Dendritic cell treated with granulocyte-macrophage colony-stimulating factor and Interleukin-4, amounts not matched to agents 40 ng/mL and 50 ng/mL, for 4 days (primary cell): ENCODE measurements at regions not wholly inside any gene's neighbourhood (a gene's known extent, or its start where the extent isn't known, plus 50 kb on each side); places are given as distances from the start of the nearest gene placed in this dataset.

ENCODE experiments used
- H3K27ac Mint-ChIP-seq: one replicate; pipeline ENCODE4 v1.8.0; 2022; ENCODE audit warnings: mild to moderate bottlenecking, mixed read lengths
- H3K27me3 Mint-ChIP-seq: one replicate; pipeline ENCODE4 v1.8.0; 2022; ENCODE audit warnings: mild to moderate bottlenecking, mixed read lengths
- H3K36me3 Mint-ChIP-seq: one replicate; pipeline ENCODE4 v1.8.0; 2022; ENCODE audit warnings: low read depth, mixed read lengths
- H3K4me1 Mint-ChIP-seq: one replicate; pipeline ENCODE4 v1.8.0; 2022; ENCODE audit warnings: low read depth, mixed read lengths
- H3K4me3 Mint-ChIP-seq: one replicate; pipeline ENCODE4 v1.8.0; 2022; ENCODE audit warnings: mild to moderate bottlenecking, moderate library complexity, mixed read lengths
- H3K9me3 Mint-ChIP-seq: one replicate; pipeline ENCODE4 v1.8.0; 2022; ENCODE audit warnings: mixed read lengths
- intact Hi-C: fragments of 100-400 bp; cut with micrococcal nuclease; formaldehyde crosslinking; loops from one replicate; pipeline ENCODE4 v1.15.0; 2022

GRCh38 chr7:106793015-106793975 is 71.8 kb upstream of the PIK3CG start:
- peaks cover 6% of the 10 kb centered on the region for H3K27me3 Mint-ChIP-seq
- no peaks in the 10 kb centered on the region for H3K36me3 Mint-ChIP-seq
- H3K4me1 Mint-ChIP-seq: no peaks in the 10 kb centered on the region
- H3K4me3 Mint-ChIP-seq: no peak overlapping the region
- H3K9me3 Mint-ChIP-seq: peaks cover 10% of the 10 kb centered on the region
- intact Hi-C loops: loop anchor here (5.0 kb wide), 2 partner anchors 154 to 359 kb away; no protein-coding TSS in a partner anchor
- H3K27ac Mint-ChIP-seq: no peak overlapping the region

- no peak overlapping the region for H3K4me3 Mint-ChIP-seq
- H3K27ac Mint-ChIP-seq: no peak overlapping the region
- H3K27me3 Mint-ChIP-seq: peaks cover 6% of the 10 kb centered on the region
- H3K36me3 Mint-ChIP-seq: no peaks in the 10 kb centered on the region
- peaks cover 10% of the 10 kb centered on the region for H3K9me3 Mint-ChIP-seq
- no peaks in the 10 kb centered on the region for H3K4me1 Mint-ChIP-seq
- intact Hi-C loops: loop anchor here (5.0 kb wide), 2 partner anchors 153 to 358 kb away; no protein-coding TSS in a partner anchor
Measured at GRCh38 chr7:106794276-106795083, 70.6 kb upstream of the PIK3CG start.

GRCh38 chr7:106795084-106795876 is 69.8 kb upstream of the PIK3CG start:
- Mint-ChIP-seq H3K4me3 (no peak overlapping the region), H3K9me3 (peaks cover 2% of the 10 kb centered on the region), H3K4me1 (no peaks in the 10 kb centered on the region), H3K27ac (no peak overlapping the region), H3K36me3 (no peaks in the 10 kb centered on the region), H3K27me3 (peaks cover 6% of the 10 kb centered on the region)
- intact Hi-C loops: no loop called here

GRCh38 chr7:106795877-106796231 is 69.2 kb upstream of the PIK3CG start:
- Mint-ChIP-seq H3K4me1 (no peaks in the 10 kb centered on the region), H3K9me3 (no peaks in the 10 kb centered on the region), H3K4me3 (no peak overlapping the region), H3K27ac (no peak overlapping the region), H3K36me3 (no peaks in the 10 kb centered on the region), H3K27me3 (peaks cover 6% of the 10 kb centered on the region)
- intact Hi-C loops: no loop called here

- Mint-ChIP-seq H3K4me1 (no peaks in the 10 kb centered on the region), H3K36me3 (no peaks in the 10 kb centered on the region), H3K4me3 (no peak overlapping the region), H3K27ac (no peak overlapping the region), H3K27me3 (peaks cover 3% of the 10 kb centered on the region), H3K9me3 (no peaks in the 10 kb centered on the region)
- intact Hi-C loops: no loop called here
Measured at GRCh38 chr7:106797937-106798336, 67.1 kb upstream of the PIK3CG start.

GRCh38 chr7:106802589-106802988 is 62.5 kb upstream of the PIK3CG start:
- no peaks in the 10 kb centered on the region for H3K9me3 Mint-ChIP-seq
- peaks cover 10% of the 10 kb centered on the region for H3K4me1 Mint-ChIP-seq
- peaks cover 1% of the 10 kb centered on the region for H3K27me3 Mint-ChIP-seq
- H3K4me3 Mint-ChIP-seq: no peak overlapping the region
- intact Hi-C loops: no loop called here
- H3K36me3 Mint-ChIP-seq: no peaks in the 10 kb centered on the region
- no peak overlapping the region for H3K27ac Mint-ChIP-seq

GRCh38 chr7:106806556-106806955 is 58.5 kb upstream of the PIK3CG start:
- H3K9me3 Mint-ChIP-seq: no peaks in the 10 kb centered on the region
- H3K4me3 Mint-ChIP-seq: no peak overlapping the region
- H3K36me3 Mint-ChIP-seq: no peaks in the 10 kb centered on the region
- peaks cover 14% of the 10 kb centered on the region for H3K4me1 Mint-ChIP-seq
- H3K27ac Mint-ChIP-seq: no peak overlapping the region
- peaks cover 1% of the 10 kb centered on the region for H3K27me3 Mint-ChIP-seq
- intact Hi-C loops: no loop called here

- H3K4me1 Mint-ChIP-seq: peaks cover 22% of the 10 kb centered on the region
- H3K27me3 Mint-ChIP-seq: no peaks in the 10 kb centered on the region
- no peaks in the 10 kb centered on the region for H3K36me3 Mint-ChIP-seq
- no peak overlapping the region for H3K4me3 Mint-ChIP-seq
- intact Hi-C loops: no loop called here
- H3K27ac Mint-ChIP-seq: no peak overlapping the region
- H3K9me3 Mint-ChIP-seq: no peaks in the 10 kb centered on the region
Measured at GRCh38 chr7:106807474-106807873, 57.6 kb upstream of the PIK3CG start.

- Mint-ChIP-seq H3K9me3 (no peaks in the 10 kb centered on the region), H3K27me3 (peaks cover 2% of the 10 kb centered on the region), H3K27ac (no peak overlapping the region), H3K4me1 (peaks cover 22% of the 10 kb centered on the region), H3K36me3 (no peaks in the 10 kb centered on the region), H3K4me3 (no peak overlapping the region)
- intact Hi-C loops: no loop called here
Measured at GRCh38 chr7:106808967-106809635, 56.0 kb upstream of the PIK3CG start.

GRCh38 chr7:106811472-106811871 is 53.6 kb upstream of the PIK3CG start:
- H3K27me3 Mint-ChIP-seq: peaks cover 2% of the 10 kb centered on the region
- intact Hi-C loops: no loop called here
- no peak overlapping the region for H3K4me3 Mint-ChIP-seq
- no peaks in the 10 kb centered on the region for H3K9me3 Mint-ChIP-seq
- peak overlapping the region; percentile 40 for H3K27ac Mint-ChIP-seq
- peaks cover 28% of the 10 kb centered on the region for H3K4me1 Mint-ChIP-seq
- H3K36me3 Mint-ChIP-seq: no peaks in the 10 kb centered on the region

GRCh38 chr7:106812027-106812643 is 52.9 kb upstream of the PIK3CG start:
- Mint-ChIP-seq H3K27me3 (peaks cover 2% of the 10 kb centered on the region), H3K27ac (peak overlapping the region; percentile 40), H3K4me3 (no peak overlapping the region), H3K4me1 (peaks cover 23% of the 10 kb centered on the region), H3K9me3 (no peaks in the 10 kb centered on the region), H3K36me3 (no peaks in the 10 kb centered on the region)
- intact Hi-C loops: no loop called here

- H3K36me3 Mint-ChIP-seq: no peaks in the 10 kb centered on the region
- intact Hi-C loops: no loop called here
- peaks cover 2% of the 10 kb centered on the region for H3K27me3 Mint-ChIP-seq
- no peaks in the 10 kb centered on the region for H3K9me3 Mint-ChIP-seq
- peaks cover 17% of the 10 kb centered on the region for H3K4me1 Mint-ChIP-seq
- no peak overlapping the region for H3K27ac Mint-ChIP-seq
- no peak overlapping the region for H3K4me3 Mint-ChIP-seq
Measured at GRCh38 chr7:106813705-106814305, 51.3 kb upstream of the PIK3CG start.
